Trophoblast cell (in vitro differentiated cells and primary cell): ENCODE measurements at regions not wholly inside any gene's neighbourhood (a gene's known extent, or its start where the extent isn't known, plus 50 kb on each side); places are given as distances from the start of the nearest gene placed in this dataset.
A peak's percentile ranks its signal among the peaks of the same experiment; 100 is the strongest.
"Not testable (repeated sequence)": the region's sequence is repeated elsewhere in the genome, so short reads cannot be mapped to it uniquely, and the experiment has no call there.

ENCODE experiments used
- DNase-seq, 2 donors: peaks; one replicate each; pipeline ENCODE4 v3.0.0-alpha.2; 2016
- H2AFZ ChIP-seq: 2 replicates; pipeline ENCODE4 v1.6.1; 2013; ENCODE audit warnings: low read length, moderate library complexity, mild to moderate bottlenecking; ENCODE audit not compliant: insufficient read depth, poor library complexity
- H2AK5ac ChIP-seq: 2 replicates; pipeline ENCODE4 v1.6.1; 2013; ENCODE audit warnings: mild to moderate bottlenecking, low read length
- H2BK120ac ChIP-seq: 2 replicates; pipeline ENCODE4 v1.6.1; 2013; ENCODE audit warnings: low read length, mild to moderate bottlenecking, moderate library complexity; ENCODE audit not compliant: insufficient read depth, poor library complexity
- H2BK12ac ChIP-seq: 2 replicates; pipeline ENCODE4 v1.6.1; 2013; ENCODE audit warnings: mild to moderate bottlenecking, low read length, moderate library complexity
- H2BK5ac ChIP-seq: 2 replicates; pipeline ENCODE4 v1.6.1; 2013; ENCODE audit warnings: low read length, low read depth, moderate library complexity, mild to moderate bottlenecking; ENCODE audit not compliant: poor library complexity
- H3K14ac ChIP-seq: 2 replicates; pipeline ENCODE4 v1.6.1; 2013; ENCODE audit warnings: mild to moderate bottlenecking, low read length
- H3K18ac ChIP-seq: 2 replicates; pipeline ENCODE4 v1.6.1; 2013; ENCODE audit warnings: mild to moderate bottlenecking, low read length
- H3K23ac ChIP-seq: 2 replicates; pipeline ENCODE4 v1.6.1; 2013; ENCODE audit warnings: low read length
- H3K27ac ChIP-seq: 2 replicates; pipeline ENCODE4 v1.5.1; 2013; ENCODE audit warnings: low read depth, mild to moderate bottlenecking, inconsistent platforms, low read length, moderate library complexity
- H3K27me3 ChIP-seq: 2 replicates; pipeline ENCODE4 v1.6.1; 2013; ENCODE audit warnings: inconsistent platforms, mild to moderate bottlenecking, low read length, moderate library complexity; ENCODE audit not compliant: insufficient read depth
- H3K36me3 ChIP-seq, 2 experiments: 1 replicate in 1 of 2; 2 replicates in 1 of 2; pipeline ENCODE4 v1.6.1; 2013; ENCODE audit warnings: low read length in 2 of 2, mild to moderate bottlenecking in 2 of 2, moderate library complexity in 1 of 2; ENCODE audit not compliant: insufficient read depth in 2 of 2, control insufficient read depth in 1 of 2
- H3K4ac ChIP-seq: 2 replicates; pipeline ENCODE4 v1.6.1; 2013; ENCODE audit warnings: low read depth, mild to moderate bottlenecking, low read length, moderate library complexity
- H3K4me1 ChIP-seq, 2 experiments: 1 replicate in 1 of 2; 2 replicates in 1 of 2; pipeline ENCODE4 v1.6.1; 2013; ENCODE audit warnings: low read length in 2 of 2, mild to moderate bottlenecking in 2 of 2, moderate library complexity in 1 of 2; ENCODE audit not compliant: insufficient read depth in 2 of 2, control insufficient read depth in 1 of 2
- H3K4me2 ChIP-seq: 2 replicates; pipeline ENCODE4 v1.6.1; 2013; ENCODE audit warnings: inconsistent platforms, mild to moderate bottlenecking, low read length, moderate library complexity
- H3K4me3 ChIP-seq: 2 replicates; pipeline ENCODE4 v1.5.1; 2013; ENCODE audit warnings: mild to moderate bottlenecking, low read depth, low read length, inconsistent platforms
- H3K79me1 ChIP-seq: one replicate; pipeline ENCODE4 v1.6.1; 2013; ENCODE audit warnings: low read length
- H3K79me2 ChIP-seq: 2 replicates; pipeline ENCODE4 v1.6.1; 2013; ENCODE audit warnings: low read length, mild to moderate bottlenecking; ENCODE audit not compliant: control insufficient read depth, insufficient read depth, poor library complexity
- H3K9ac ChIP-seq: 2 replicates; pipeline ENCODE4 v1.6.1; 2013; ENCODE audit warnings: mild to moderate bottlenecking, low read length
- H3K9me3 ChIP-seq: 2 replicates; pipeline ENCODE4 v1.6.1; 2013; ENCODE audit warnings: low read depth, mild to moderate bottlenecking, control low read depth, inconsistent platforms, low read length; ENCODE audit not compliant: insufficient read depth
- H4K12ac ChIP-seq: 2 replicates; pipeline ENCODE4 v1.6.1; 2013; ENCODE audit warnings: low read depth, mild to moderate bottlenecking, low read length, moderate library complexity
- H4K8ac ChIP-seq: 2 replicates; pipeline ENCODE4 v1.6.1; 2013; ENCODE audit warnings: low read depth, mild to moderate bottlenecking, low read length, moderate library complexity
- H4K91ac ChIP-seq: one replicate; pipeline ENCODE4 v1.6.1; 2013; ENCODE audit warnings: low read depth, mild to moderate bottlenecking, low read length, moderate library complexity
- WGBS: extraction: QIAGEN DNeasy Blood & Tissue Kit; methylation state at CpG from one replicate; pipeline ENCODE4 v1.1.7; 2013; ENCODE audit warnings: missing lambda C conversion rate; ENCODE audit not compliant: insufficient read length, insufficient coverage; ENCODE audit errors: extremely low coverage; 5-methylcytosine and 5-hydroxymethylcytosine counted together

DNA sequence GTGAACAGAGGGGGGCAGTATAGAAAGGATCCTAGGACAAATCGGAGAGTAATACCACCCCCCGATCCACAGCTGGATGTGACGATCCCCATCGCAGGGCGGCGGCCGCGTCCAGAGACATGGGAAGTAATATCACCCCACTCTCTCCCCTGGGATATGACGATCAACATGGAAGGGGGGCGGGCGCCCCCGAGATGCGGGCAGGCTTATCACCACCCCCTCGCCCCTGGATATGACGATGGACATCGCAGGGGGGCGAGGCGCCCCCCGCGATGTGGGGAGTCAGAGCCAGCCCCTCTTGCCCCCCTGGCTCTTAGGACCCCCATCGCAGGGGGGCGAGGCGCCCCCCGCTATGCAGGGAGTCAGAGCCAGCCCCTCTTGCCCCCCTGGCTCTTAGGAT lies 120.4 kb upstream of the OSBPL11 start:
- Histone ChIP-seq H3K4me3 (no peak overlapping the region), H3K79me2 (no peaks in the 10 kb centered on the region), H2BK120ac (no peak overlapping the region), H3K79me1 (no peaks in the 10 kb centered on the region), H4K91ac (no peak overlapping the region), H3K4me2 (no peak overlapping the region), H3K9me3 (no peaks in the 10 kb centered on the region), H4K12ac (no peak overlapping the region), H3K36me3 (no peaks in the 10 kb centered on the region), H3K27ac (no peak overlapping the region), H3K9ac (no peak overlapping the region), H2AFZ (no peak overlapping the region), H3K18ac (no peak overlapping the region), H4K8ac (no peak overlapping the region), H3K27me3 (no peaks in the 10 kb centered on the region), H3K14ac (no peak overlapping the region), H3K23ac (no peak overlapping the region), H3K4ac (no peak overlapping the region), H2AK5ac (no peak overlapping the region), H2BK5ac (no peak overlapping the region), H3K4me1 (peaks cover 0 to 2% of the 10 kb centered on the region in 2 experiments), H2BK12ac (no peak overlapping the region)
- DNase-seq = no peak
- no CpG with 5 or more reads among the region's 24 CpGs for WGBS

DNA sequence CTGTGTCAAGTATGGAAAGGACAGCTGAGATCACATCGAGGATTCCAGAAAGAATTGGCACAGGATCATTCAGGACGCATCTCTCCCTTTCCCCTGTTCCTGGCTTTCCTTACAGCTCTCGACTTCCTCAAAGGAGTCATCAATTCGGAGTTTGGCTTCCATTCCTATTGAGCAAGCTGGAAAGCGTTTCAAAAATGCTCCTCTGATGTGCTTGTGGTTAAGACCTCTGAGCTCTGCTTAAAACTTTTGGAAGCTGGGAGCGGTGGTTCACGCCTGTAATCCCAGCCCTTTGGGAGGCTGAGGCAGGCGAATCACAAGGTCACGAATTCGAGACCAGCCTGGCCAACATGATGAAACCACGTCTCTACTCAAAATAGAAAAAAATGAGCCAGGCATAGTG lies 136.9 kb upstream of the OSBPL11 start:
- H3K9ac ChIP-seq, H3K36me3 ChIP-seq, H3K79me1 ChIP-seq, H2BK120ac ChIP-seq, H3K4me1 ChIP-seq, H3K27ac ChIP-seq, H3K23ac ChIP-seq, H3K27me3 ChIP-seq, H2AK5ac ChIP-seq, H4K8ac ChIP-seq, H2BK5ac ChIP-seq, H3K18ac ChIP-seq, H4K91ac ChIP-seq, H4K12ac ChIP-seq, H2AFZ ChIP-seq, H3K4me2 ChIP-seq, H2BK12ac ChIP-seq, H3K4ac ChIP-seq, H3K9me3 ChIP-seq, H3K14ac ChIP-seq, H3K79me2 ChIP-seq, H3K4me3 ChIP-seq: not testable (repeated sequence)
- WGBS = no CpG with 5 or more reads among the region's 11 CpGs
- DNase-seq = peak in 1 of 2 donors; percentile 24

DNA sequence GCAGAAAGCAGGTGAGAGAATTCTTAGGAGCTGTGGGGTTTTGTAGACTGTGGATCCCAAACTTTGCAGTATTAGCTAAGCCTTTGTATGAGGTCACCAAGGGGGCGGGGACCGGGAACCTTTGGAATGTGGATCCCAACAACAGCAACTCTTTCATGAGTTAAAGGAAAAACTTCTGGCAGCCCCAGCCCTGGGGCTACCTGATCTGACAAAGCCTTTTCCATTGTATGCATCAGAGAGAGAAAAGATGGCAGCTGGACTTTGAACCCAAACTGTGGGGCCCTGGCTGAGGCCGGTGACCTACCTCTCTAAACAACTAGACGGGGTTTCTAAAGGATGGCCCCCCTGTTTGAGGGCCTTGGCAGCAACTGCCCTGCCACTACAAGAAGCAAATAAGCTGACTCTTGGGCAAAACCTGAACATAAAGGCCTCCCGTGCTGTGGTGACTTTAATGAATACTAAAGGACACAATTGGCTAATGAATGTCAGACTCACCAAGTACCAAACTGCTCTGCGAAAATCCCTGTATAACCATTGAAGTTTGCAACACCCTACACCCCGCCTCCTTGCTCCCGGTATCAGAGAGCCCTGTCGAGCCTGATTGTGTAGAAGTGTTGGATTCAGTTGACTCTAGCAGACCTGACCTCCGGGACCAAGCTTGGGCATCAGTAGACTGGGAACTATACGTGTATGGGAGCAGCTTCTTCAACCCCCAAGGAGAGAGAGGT lies 146.9 kb upstream of the OSBPL11 start:
- H2BK12ac ChIP-seq, H3K4me3 ChIP-seq, H3K4ac ChIP-seq, H4K8ac ChIP-seq, H3K9me3 ChIP-seq, H3K4me1 ChIP-seq, H4K91ac ChIP-seq, H4K12ac ChIP-seq, H3K27me3 ChIP-seq, H3K27ac ChIP-seq, H2BK5ac ChIP-seq, H2AFZ ChIP-seq, H3K9ac ChIP-seq, H2BK120ac ChIP-seq, H2AK5ac ChIP-seq, DNase-seq, H3K23ac ChIP-seq, H3K36me3 ChIP-seq, H3K14ac ChIP-seq, H3K79me2 ChIP-seq, H3K18ac ChIP-seq, H3K79me1 ChIP-seq, H3K4me2 ChIP-seq: not testable (repeated sequence)
- no CpG with 5 or more reads among the region's 11 CpGs for WGBS

DNA sequence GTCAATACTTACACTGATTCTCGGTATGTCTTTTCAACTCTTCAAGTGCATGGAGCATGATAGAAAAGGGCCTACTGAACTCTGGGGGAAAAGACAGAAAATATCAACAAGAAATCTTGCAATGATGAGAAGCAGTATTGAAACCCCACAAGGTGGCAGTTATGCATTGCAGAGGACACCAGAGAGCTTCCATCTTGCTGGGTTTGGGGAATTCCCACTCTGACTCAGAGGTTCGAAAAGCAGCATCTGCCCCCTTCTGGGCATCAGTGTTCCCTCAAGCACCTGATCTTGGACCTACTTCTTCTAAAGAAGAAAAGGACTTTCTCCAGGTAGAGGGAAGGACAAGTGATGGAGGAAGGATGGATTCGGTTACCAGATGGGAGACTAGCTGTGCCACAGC lies 147.5 kb upstream of the OSBPL11 start:
- not testable (repeated sequence) for H3K27ac ChIP-seq, H3K18ac ChIP-seq, H2BK12ac ChIP-seq, H3K4ac ChIP-seq, H4K12ac ChIP-seq, H3K4me3 ChIP-seq, H2BK120ac ChIP-seq, H3K27me3 ChIP-seq, H3K14ac ChIP-seq, H3K9me3 ChIP-seq, H2AK5ac ChIP-seq, H3K79me2 ChIP-seq, H2BK5ac ChIP-seq, H4K91ac ChIP-seq, H4K8ac ChIP-seq, H3K36me3 ChIP-seq, H3K4me1 ChIP-seq, H3K9ac ChIP-seq, H3K79me1 ChIP-seq, H3K23ac ChIP-seq, H3K4me2 ChIP-seq, H2AFZ ChIP-seq
- no CpG with 5 or more reads among the region's 3 CpGs for WGBS
- peak; percentile 48 to 79 for DNase-seq
